ENCODE measurements at regions not wholly inside any gene's neighbourhood (a gene's known extent, or its start where the extent isn't known, plus 50 kb on each side); places are given as distances from the start of the nearest gene placed in this dataset.
A peak's percentile ranks its signal among the peaks of the same experiment; 100 is the strongest.
"Not testable (repeated sequence)": the region's sequence is repeated elsewhere in the genome, so short reads cannot be mapped to it uniquely, and the experiment has no call there.

DNA sequence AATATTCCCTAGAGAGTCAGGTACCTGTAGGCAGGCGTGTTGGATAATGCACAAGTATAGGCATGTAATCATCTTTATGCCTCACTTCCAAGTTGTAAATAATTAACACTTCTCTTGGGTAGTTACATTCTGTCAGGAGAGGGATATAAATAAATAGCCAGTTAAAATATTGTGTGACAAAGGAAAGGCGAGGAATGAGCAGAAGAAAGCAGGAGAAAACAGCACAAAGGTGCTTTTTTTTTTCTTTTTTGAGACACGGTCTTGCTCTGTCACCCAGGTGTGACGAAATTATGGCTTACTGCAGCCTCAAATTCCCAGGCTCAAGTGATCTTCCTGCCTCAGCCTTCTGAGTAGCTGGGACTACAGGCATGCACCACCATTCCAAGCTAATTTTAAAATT lies 99.2 kb upstream of the LYZL2 start:
- no peak for DNase-seq

GRCh38 chr10:30728127-30728526 lies 98.6 kb upstream of the LYZL2 start:
- no peak for DNase-seq

- no peak for DNase-seq
Observed at GRCh38 chr10:30727524-30727923, 98.0 kb upstream of the LYZL2 start.

GRCh38 chr10:30726783-30727414 lies 97.3 kb upstream of the LYZL2 start:
- peak; percentile 32 to 81 (median 68) for DNase-seq

- DNase-seq, result no peak
Observed at GRCh38 chr10:30725661-30726060, 96.1 kb upstream of the LYZL2 start.

GRCh38 chr10:30724296-30724695 lies 94.7 kb upstream of the LYZL2 start:
- DNase-seq, result no peak

GRCh38 chr10:30722956-30723620 lies 93.5 kb upstream of the LYZL2 start:
- no peak for DNase-seq

- DNase-seq, result no peak
Observed at GRCh38 chr10:30719832-30720231, 90.3 kb upstream of the LYZL2 start.

GRCh38 chr10:30709700-30710358 lies 80.3 kb upstream of the LYZL2 start:
- DNase-seq, result no peak

DNA sequence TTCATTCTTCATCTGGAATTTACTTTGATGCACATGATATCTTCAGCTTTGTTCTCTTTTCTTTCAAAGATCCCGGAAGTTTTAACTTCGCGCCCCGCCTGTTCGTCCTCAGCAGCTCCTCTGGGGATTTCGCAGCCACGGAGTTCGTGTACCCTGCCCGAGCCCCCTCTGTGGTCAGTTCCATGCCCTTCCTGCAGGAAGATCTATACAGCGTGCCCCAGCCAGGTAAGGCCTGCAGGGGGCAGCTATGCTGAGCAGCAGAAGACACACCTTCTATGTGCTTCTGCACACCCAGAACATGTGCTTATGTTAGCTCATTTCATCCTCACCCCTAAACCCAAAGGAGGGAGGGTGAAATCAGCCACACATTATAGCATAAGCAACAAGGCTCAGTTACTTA lies 79.7 kb upstream of the LYZL2 start:
- DNase-seq, result no peak

- no peak for DNase-seq
Observed at GRCh38 chr10:30708234-30708633, 78.7 kb upstream of the LYZL2 start.

DNA sequence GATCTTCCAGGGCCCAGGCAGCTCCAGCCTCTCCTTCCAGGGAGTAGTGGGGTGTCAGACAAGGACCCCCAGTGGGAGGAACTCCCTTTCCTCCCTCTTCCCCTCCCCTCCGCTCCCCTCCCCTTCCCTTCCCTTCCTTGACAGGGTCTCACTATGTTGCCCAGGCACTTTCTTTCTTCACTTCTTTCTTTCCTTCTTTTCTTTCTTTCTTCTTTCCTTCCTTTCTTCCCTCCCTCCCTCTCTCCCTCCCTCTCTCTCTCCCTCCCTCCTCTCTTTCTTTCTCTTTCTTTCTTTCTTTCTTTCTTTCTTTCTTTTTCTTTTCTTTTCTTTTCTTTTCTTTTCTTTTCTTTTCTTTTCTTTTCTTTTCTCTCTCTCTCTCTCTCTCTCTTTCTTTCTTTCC lies 76.6 kb upstream of the LYZL2 start:
- not testable (repeated sequence) for DNase-seq

DNA sequence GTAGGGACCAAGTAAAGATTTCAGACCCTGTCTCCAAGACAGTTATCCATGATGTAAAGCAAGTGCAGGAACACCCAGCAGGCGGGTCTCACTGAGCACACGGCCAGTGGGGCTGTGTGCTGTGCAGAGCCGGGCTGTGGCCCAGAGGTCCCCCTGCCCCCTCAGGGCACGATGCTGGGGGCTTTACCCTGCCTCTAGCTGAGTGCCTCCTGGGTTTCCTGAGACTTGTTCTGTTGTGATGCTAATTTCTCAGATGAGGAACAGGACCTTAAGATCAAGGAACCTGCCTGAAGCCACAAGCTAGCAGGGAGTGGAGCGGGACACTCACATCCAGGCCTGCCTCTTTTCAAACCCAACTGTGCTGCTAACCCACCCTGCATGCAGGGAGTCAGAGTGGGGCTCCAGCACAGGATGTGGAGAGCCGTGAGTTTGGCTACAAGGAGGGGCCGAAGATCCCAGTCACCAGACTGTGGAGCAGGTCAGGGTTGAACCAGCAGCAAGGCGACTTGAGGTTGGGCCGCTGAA lies 76.1 kb upstream of the LYZL2 start:
- peak in 1 of 6 experiments; percentile 15 for DNase-seq

GRCh38 chr10:30705101-30705624 lies 75.6 kb upstream of the LYZL2 start:
- peak; percentile 6 to 73 (median 35) for DNase-seq

DNA sequence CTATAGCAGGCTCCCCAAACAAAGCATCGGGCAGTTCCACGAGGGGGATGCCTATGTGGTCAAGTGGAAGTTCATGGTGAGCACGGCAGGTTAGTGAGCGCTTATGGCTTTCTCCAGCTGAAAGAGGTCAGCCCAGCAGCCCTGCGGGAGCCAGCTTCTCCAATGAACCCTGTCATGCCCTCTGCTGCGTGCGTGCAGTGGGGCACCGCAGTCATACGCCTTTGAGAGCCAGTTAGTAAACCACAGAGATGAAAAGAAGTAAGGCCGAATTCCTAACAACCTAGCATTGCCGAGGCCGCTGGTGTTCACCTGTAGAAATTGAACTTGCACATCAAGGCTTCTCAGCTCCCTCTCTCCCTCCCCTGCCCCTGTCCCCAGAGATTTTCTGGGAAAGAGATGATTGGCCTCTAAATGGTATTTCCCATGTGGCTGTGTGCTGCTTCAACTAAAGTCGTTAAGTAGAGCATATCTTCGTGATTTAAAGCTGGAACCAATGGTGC lies 75.1 kb upstream of the LYZL2 start:
- peak in 5 of 6 experiments; percentile 4 to 72 (median 36) for DNase-seq

DNA sequence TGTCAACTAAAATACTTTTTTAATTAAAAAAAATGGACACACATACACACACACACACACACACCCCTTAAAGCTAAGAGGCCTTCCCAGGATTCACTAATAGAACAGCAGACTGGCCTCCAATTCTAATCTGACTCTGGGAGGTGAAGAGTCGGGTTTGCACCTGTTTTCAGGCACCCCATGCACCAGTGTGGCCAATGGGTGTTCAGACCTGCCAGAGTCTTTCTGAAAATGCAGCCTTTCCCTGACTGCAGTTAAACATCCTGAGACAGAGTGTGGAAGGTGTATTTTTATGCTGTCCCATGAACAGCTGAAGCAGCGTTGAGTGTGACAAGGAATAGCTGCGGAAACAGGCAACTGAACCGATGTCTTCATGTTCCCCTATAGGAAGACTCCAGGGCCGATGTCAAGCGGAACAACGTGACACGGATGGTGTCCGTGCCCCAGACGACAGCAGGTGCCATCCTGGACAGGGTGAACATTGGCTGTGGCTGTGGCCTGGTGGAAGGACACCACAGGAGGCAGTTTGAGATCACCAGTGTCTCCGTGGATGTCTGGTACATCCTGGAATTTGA lies 74.6 kb upstream of the LYZL2 start:
- no peak for DNase-seq

GRCh38 chr10:30703446-30703845 lies 73.9 kb upstream of the LYZL2 start:
- not testable (repeated sequence) for DNase-seq

GRCh38 chr10:30702860-30703259 lies 73.3 kb upstream of the LYZL2 start:
- DNase-seq, result no peak

DNA sequence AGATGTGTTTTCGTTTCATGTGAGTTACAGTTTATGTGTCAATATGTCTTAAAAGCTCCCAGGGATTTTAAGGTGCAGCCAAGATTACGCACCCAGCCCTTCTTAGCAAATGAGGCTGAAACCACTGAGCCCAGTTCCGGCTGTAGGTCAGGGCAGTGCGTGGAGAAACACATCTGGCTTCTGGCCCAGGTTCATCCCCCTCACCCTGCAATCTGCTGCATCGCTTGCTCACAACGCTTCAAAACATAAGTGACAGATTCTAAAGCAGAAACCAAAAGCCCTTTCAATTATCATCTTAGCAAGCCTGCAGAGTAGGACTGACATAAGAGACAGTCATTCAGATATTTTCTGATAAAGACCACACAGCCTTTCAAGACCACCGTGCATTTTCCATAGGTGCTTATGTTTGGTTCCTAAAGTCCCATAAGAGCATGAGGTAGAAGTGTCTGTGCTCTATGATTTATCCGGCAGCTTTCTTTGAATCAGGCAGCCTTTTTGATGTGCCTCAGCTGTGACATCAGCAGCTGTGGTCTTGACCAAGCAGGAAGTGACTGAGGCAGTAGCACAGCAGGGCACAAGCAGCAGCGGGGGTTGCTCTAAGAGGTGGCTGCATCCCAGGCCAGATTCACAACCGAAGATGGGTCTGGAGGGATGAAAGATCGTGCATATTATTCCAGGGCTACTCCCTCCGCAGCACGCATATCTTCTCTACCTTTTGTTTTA lies 72.1 kb upstream of the LYZL2 start:
- peak; percentile 42 to 82 (median 65) for DNase-seq

DNA sequence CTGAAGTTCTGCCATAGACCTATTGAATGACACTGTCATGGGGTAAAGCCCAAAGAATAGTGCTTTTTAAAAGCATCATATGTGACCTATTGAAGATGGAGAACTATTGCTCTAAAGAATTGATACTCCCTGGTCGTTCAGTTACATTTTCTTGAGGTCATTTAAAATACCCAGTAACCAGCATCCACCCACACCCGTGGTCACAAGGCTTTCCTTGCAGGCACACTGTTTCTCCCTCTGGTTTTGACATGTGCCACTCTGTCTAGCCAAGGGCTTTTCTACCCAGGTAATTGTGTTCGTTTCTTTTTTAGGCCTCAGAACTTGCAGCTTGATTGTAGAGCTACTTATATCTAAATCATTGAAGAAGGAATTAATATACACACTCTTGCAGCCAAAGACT lies 68.3 kb upstream of the LYZL2 start:
- no peak for DNase-seq

DNA sequence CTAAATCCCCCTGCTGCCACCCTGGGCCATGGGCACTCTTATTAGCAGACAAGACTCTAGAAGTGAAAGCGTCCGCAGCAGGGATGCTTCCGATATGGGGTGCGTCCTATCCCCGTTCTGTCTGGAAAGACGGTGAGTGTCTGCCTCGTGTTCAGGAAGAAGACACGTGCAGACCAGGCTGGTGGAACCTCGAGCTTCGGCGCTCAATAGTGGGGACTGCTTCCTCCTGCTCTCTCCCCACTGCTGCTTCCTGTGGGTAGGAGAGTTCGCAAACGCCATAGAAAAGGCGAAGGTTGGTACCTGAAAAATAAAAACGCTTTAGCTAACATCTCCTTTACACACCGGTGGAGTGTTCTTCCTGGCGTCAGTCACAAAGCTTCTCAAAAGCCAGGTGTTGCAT lies 67.7 kb upstream of the LYZL2 start:
- DNase-seq, result peak in 1 of 6 experiments; percentile 14

- DNase-seq, result not testable (repeated sequence)
Observed at GRCh38 chr10:30696416-30697185, 67.0 kb upstream of the LYZL2 start.

Measured in stimulated activated naive CD4-positive, alpha-beta T cell (primary cell).